B cell (primary cell): ENCODE measurements at regions not wholly inside any gene's neighbourhood (a gene's known extent, or its start where the extent isn't known, plus 50 kb on each side); places are given as distances from the start of the nearest gene placed in this dataset.

Experiments used
- ATAC-seq: fragments of 200-7000 bp; cut with Tn5 transposase; one replicate; pipeline ENCODE4 v1.10.0; 2021; ENCODE audit warnings: low read depth, mild to moderate bottlenecking, moderate number of reproducible peaks, moderate library complexity
- CTCF ChIA-PET: fragments of 350-600 bp; sonication (Branson Sonifier 250); formaldehyde crosslinking; loops from one replicate; lab custom pipeline; 2021; ENCODE audit warnings: antibody characterized with exemption, inconsistent platforms; lab: Charles Lee
- POLR2A ChIA-PET: fragments of 350-600 bp; sonication (Branson Sonifier 250); formaldehyde crosslinking; loops from one replicate; lab custom pipeline; 2021; ENCODE audit warnings: antibody characterized with exemption; lab: Charles Lee
- DNase-seq: peaks from one replicate; pipeline ENCODE4 v3.0.0; 2013
- H2AFZ ChIP-seq: 2 replicates; pipeline ENCODE4 v1.6.1; 2012; ENCODE audit warnings: mild to moderate bottlenecking, low read depth, low read length; ENCODE audit not compliant: insufficient read depth, poor library complexity, severe bottlenecking
- H3K27ac ChIP-seq, 2 donors: 1 replicate in 1 of 2; 2 replicates in 1 of 2; pipeline ENCODE4 v1.5.1; 2012 to 2013; ENCODE audit warnings: low read length in 2 of 2, mild to moderate bottlenecking in 2 of 2, moderate library complexity in 1 of 2
- H3K27me3 ChIP-seq, 4 experiments: fragments of 200-600 bp in 1 of 4; sonication (generic) in 1 of 4; replicated peaks in 1 of 4; 1 replicate in 2 of 4; 2 replicates in 2 of 4; pipeline versions ENCODE4 v1.6.1 to v1.7.0; 2013 to 2016; ENCODE audit warnings: low read length in 3 of 4, mild to moderate bottlenecking in 2 of 4, mixed read lengths in 1 of 4, moderate library complexity in 1 of 4; ENCODE audit not compliant: insufficient read depth in 4 of 4, control insufficient read depth in 3 of 4; ENCODE audit errors: control extremely low read depth in 1 of 4
- H3K36me3 ChIP-seq, 2 experiments: replicated peaks in 1 of 2; 1 replicate in 1 of 2; 2 replicates in 1 of 2; pipeline versions ENCODE4 v1.6.1 to v1.7.1; 2013; ENCODE audit warnings: low read length in 1 of 2; ENCODE audit not compliant: insufficient read depth in 2 of 2, control insufficient read depth in 1 of 2; ENCODE audit errors: control extremely low read depth in 1 of 2, extremely low read depth in 1 of 2
- H3K4me1 ChIP-seq, 2 donors: fragments of 200-600 bp in 1 of 2; sonication (generic) in 1 of 2; 1 replicate in 1 of 2; 2 replicates in 1 of 2; pipeline versions ENCODE4 v1.5.1 to v1.6.1; 2013 to 2017; ENCODE audit warnings: low read length in 2 of 2; ENCODE audit not compliant: control insufficient read depth in 2 of 2, insufficient read depth in 2 of 2
- H3K4me2 ChIP-seq: replicated peaks from 2 replicates; pipeline ENCODE3; 2012; ENCODE audit warnings: mild to moderate bottlenecking, low read depth, low read length; ENCODE audit not compliant: poor library complexity, severe bottlenecking
- H3K4me3 ChIP-seq, 5 experiments: fragments of 200-600 bp in 1 of 5; sonication (generic) in 1 of 5; 1 replicate in 3 of 5; 2 replicates in 2 of 5; pipeline versions ENCODE4 v1.5.1 to v1.7.0; 2011 to 2016; ENCODE audit warnings: low read length in 4 of 5, mild to moderate bottlenecking in 4 of 5, low read depth in 2 of 5, control low read depth in 1 of 5, moderate library complexity in 1 of 5; ENCODE audit not compliant: insufficient read depth in 1 of 5; ENCODE audit errors: control extremely low read depth in 1 of 5, extremely low read depth in 1 of 5
- H3K79me2 ChIP-seq: fragments of 200-600 bp; sonication (generic); one replicate; pipeline ENCODE4 v1.6.0; 2016; ENCODE audit warnings: low read length; ENCODE audit not compliant: control insufficient read depth, insufficient read depth
- H3K9ac ChIP-seq: fragments of 200-600 bp; sonication (generic); 2 replicates; pipeline ENCODE4 v1.6.1; 2017; ENCODE audit warnings: mild to moderate bottlenecking, low read length, moderate library complexity
- H3K9me3 ChIP-seq, 3 donors: one replicate each; pipeline versions ENCODE4 v1.6.1 to v1.7.1; 2013; ENCODE audit warnings: low read length in 2 of 3; ENCODE audit not compliant: control insufficient read depth in 2 of 3, insufficient read depth in 1 of 3; ENCODE audit errors: control extremely low read depth in 1 of 3
- H4K20me1 ChIP-seq: 2 replicates; pipeline ENCODE4 v1.6.0; 2012; ENCODE audit warnings: mild to moderate bottlenecking, low read length; ENCODE audit not compliant: insufficient read depth, control insufficient read depth, poor library complexity, severe bottlenecking
- H3K27ac Mint-ChIP-seq: one replicate; pipeline ENCODE4 v1.8.0; 2021; ENCODE audit warnings: mixed read lengths
- H3K27me3 Mint-ChIP-seq: one replicate; pipeline ENCODE4 v1.8.0; 2021; ENCODE audit warnings: mixed read lengths
- H3K4me1 Mint-ChIP-seq: one replicate; pipeline ENCODE4 v1.8.0; 2021; ENCODE audit warnings: mixed read lengths
- H3K4me3 Mint-ChIP-seq: one replicate; pipeline ENCODE4 v1.8.0; 2021; ENCODE audit warnings: mixed read lengths
- H3K9me3 Mint-ChIP-seq: one replicate; pipeline ENCODE4 v1.8.0; 2022; ENCODE audit warnings: mixed read lengths; ENCODE audit not compliant: insufficient read depth
- CTCF ChIP-seq: fragments of 200-600 bp; IDR thresholded peaks from one replicate; pipeline ENCODE4 v1.8.0; 2022; ENCODE audit warnings: antibody characterized with exemption, mild to moderate bottlenecking
- EZH2 ChIP-seq: IDR thresholded peaks from 2 replicates; pipeline ENCODE4 v1.6.1; 2012; ENCODE audit warnings: borderline replicate concordance, low read depth, mild to moderate bottlenecking, moderate library complexity, low read length; ENCODE audit not compliant: insufficient read depth, poor library complexity, severe bottlenecking
- WGBS: methylation state at CpG from one replicate; pipeline ENCODE4 v1.1.5; 2013; ENCODE audit warnings: missing lambda C conversion rate; ENCODE audit not compliant: insufficient coverage; 5-methylcytosine and 5-hydroxymethylcytosine counted together
- intact Hi-C: fragments of 100-400 bp; cut with micrococcal nuclease; formaldehyde crosslinking; loops from one replicate; pipeline ENCODE4 v1.10.0; 2022

- 98% methylated on average over 4 of the region's 5 CpGs for WGBS
- H3K9ac ChIP-seq, result no peak overlapping the region
- DNase-seq (no peak), ATAC-seq (no peak)
- TF ChIP-seq CTCF, result no peak
- no peak for TF ChIP-seq EZH2
- no peaks in the 10 kb centered on the region for H3K36me3 ChIP-seq
- Mint-ChIP-seq H3K27me3 (no peaks in the 10 kb centered on the region), H3K27ac (no peak overlapping the region), H3K4me3 (no peak overlapping the region), H3K4me1 (no peaks in the 10 kb centered on the region), H3K9me3 (peaks cover 5% of the 10 kb centered on the region)
- no peaks in the 10 kb centered on the region for H3K4me1 ChIP-seq
- H3K27ac ChIP-seq, result no peak overlapping the region
- ChIA-PET CTCF (no interaction called here), POLR2A (no interaction called here)
- intact Hi-C loops, result no loop called here
- no peaks in the 10 kb centered on the region for H3K79me2 ChIP-seq
- H3K27me3 ChIP-seq, result no peaks in the 10 kb centered on the region
- no peak overlapping the region for H3K4me2 ChIP-seq
- H3K4me3 ChIP-seq, result no peak overlapping the region
- no peak overlapping the region for H2AFZ ChIP-seq
- H3K9me3 ChIP-seq, result peaks cover 0 to 21% (median 0%) of the 10 kb centered on the region in 3 donors
- no peaks in the 10 kb centered on the region for H4K20me1 ChIP-seq
Observed at GRCh38 chr20:60636417-60636816, 615.6 kb upstream of the CDH4 start.

- Histone ChIP-seq H4K20me1 (no peaks in the 10 kb centered on the region), H3K27ac (no peak overlapping the region), H3K9me3 (peaks cover 0 to 25% (median 0%) of the 10 kb centered on the region in 3 donors), H3K79me2 (no peaks in the 10 kb centered on the region), H3K9ac (no peak overlapping the region), H3K4me2 (no peak overlapping the region), H3K4me1 (no peaks in the 10 kb centered on the region), H2AFZ (no peak overlapping the region), H3K27me3 (no peaks in the 10 kb centered on the region), H3K36me3 (no peaks in the 10 kb centered on the region), H3K4me3 (no peak overlapping the region)
- intact Hi-C loops, result no loop called here
- TF ChIP-seq CTCF (no peak), EZH2 (no peak)
- Mint-ChIP-seq H3K27me3 (no peaks in the 10 kb centered on the region), H3K27ac (no peak overlapping the region), H3K9me3 (peaks cover 5% of the 10 kb centered on the region), H3K4me1 (no peaks in the 10 kb centered on the region), H3K4me3 (no peak overlapping the region)
- ATAC-seq (no peak), DNase-seq (no peak)
- WGBS, result 96% methylated on average over 6 of the region's 6 CpGs
- ChIA-PET POLR2A (no interaction called here), CTCF (no interaction called here)
Observed at GRCh38 chr20:60637801-60638200, 614.3 kb upstream of the CDH4 start.
